Esophagus squamous epithelium (tissue), 4 donors: ENCODE measurements at regions not wholly inside any gene's neighbourhood (a gene's known extent, or its start where the extent isn't known, plus 50 kb on each side); places are given as distances from the start of the nearest gene placed in this dataset.

Source experiments
- POLR2A ChIP-seq, 4 donors: fragments of 450-650 bp; IDR thresholded peaks; one replicate each; pipeline ENCODE4 v1.6.1; 2017; ENCODE audit warnings: antibody characterized with exemption in 4 of 4, mild to moderate bottlenecking in 4 of 4, moderate library complexity in 3 of 4
- TF ChIP-seq, protein P1 (sequence below), 6 experiments: fragments of 450-650 bp in 4 of 6; fragments of 200-600 bp in 2 of 6; sonication (generic) in 2 of 6; IDR thresholded peaks; one replicate each; pipeline ENCODE4 v1.5.1; 2016 to 2019; ENCODE audit warnings: antibody characterized with exemption in 6 of 6, mild to moderate bottlenecking in 4 of 6, moderate library complexity in 4 of 6

GRCh38 chrX:68944211-68944610 lies 115.4 kb downstream of the EFNB1 start:
- TF ChIP-seq, protein P1, sequence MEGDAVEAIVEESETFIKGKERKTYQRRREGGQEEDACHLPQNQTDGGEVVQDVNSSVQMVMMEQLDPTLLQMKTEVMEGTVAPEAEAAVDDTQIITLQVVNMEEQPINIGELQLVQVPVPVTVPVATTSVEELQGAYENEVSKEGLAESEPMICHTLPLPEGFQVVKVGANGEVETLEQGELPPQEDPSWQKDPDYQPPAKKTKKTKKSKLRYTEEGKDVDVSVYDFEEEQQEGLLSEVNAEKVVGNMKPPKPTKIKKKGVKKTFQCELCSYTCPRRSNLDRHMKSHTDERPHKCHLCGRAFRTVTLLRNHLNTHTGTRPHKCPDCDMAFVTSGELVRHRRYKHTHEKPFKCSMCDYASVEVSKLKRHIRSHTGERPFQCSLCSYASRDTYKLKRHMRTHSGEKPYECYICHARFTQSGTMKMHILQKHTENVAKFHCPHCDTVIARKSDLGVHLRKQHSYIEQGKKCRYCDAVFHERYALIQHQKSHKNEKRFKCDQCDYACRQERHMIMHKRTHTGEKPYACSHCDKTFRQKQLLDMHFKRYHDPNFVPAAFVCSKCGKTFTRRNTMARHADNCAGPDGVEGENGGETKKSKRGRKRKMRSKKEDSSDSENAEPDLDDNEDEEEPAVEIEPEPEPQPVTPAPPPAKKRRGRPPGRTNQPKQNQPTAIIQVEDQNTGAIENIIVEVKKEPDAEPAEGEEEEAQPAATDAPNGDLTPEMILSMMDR (IDR thresholded peaks at IDR 0.05): no peak
- no peak for TF ChIP-seq POLR2A (IDR thresholded peaks at IDR 0.05)
